LNCAP (cell line): ENCODE measurements at regions not wholly inside any gene's neighbourhood (a gene's known extent, or its start where the extent isn't known, plus 50 kb on each side); places are given as distances from the start of the nearest gene placed in this dataset.

Source experiments
- TF ChIP-seq, protein P1 (sequence below): fragments of 450-650 bp; IDR thresholded peaks from 2 replicates; pipeline ENCODE4 v1.5.1; 2017; ENCODE audit warnings: mild to moderate bottlenecking

DNA sequence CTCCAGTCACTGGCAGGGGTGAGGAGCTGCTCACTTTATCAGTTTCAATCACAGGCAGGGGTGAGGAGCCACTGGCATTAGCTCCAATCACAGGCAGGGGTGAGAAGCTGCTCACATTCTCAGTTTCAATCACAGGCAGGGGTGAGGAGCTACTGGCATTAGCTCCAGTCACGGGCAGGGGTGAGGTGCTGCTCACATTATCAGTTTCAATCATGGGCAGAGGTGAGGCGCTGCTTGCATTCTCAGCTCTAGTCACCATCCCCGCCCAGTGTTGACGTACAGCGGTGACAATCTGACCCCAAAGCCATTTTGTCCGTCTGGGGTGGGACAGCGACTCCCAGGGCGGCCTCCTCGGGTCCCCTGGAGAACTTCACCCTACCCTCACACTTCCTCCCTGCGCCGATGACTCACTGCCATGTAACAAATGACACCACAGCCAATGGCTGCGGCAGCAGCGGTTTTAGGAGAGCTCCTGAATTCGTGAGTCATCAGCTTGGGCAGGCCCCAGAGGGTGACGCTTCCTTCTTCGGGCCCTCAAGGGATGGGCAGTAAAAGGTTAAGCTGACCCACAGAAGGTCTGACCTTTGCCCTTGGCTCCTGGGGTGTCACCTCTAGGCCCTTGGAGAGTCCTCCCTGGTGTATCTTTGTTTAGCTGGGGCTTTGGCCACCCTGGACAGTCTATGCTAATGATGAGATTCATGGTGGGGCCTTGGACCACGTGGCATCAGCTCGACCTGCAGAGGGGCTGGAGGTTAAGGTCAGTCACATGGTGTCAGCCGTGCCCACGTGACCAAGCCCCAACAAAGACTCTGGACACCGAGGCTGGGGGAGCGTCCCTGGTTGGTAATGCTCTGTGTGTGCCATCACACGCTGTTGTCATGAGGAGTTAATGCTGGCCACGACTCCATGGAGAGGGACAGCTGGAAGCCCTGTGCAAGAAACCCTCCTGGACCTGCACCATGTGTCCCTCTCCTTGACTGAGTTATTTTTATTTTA lies 171.7 kb downstream of the C16orf95 start:
- TF ChIP-seq, protein P1, sequence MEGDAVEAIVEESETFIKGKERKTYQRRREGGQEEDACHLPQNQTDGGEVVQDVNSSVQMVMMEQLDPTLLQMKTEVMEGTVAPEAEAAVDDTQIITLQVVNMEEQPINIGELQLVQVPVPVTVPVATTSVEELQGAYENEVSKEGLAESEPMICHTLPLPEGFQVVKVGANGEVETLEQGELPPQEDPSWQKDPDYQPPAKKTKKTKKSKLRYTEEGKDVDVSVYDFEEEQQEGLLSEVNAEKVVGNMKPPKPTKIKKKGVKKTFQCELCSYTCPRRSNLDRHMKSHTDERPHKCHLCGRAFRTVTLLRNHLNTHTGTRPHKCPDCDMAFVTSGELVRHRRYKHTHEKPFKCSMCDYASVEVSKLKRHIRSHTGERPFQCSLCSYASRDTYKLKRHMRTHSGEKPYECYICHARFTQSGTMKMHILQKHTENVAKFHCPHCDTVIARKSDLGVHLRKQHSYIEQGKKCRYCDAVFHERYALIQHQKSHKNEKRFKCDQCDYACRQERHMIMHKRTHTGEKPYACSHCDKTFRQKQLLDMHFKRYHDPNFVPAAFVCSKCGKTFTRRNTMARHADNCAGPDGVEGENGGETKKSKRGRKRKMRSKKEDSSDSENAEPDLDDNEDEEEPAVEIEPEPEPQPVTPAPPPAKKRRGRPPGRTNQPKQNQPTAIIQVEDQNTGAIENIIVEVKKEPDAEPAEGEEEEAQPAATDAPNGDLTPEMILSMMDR = no peak

DNA sequence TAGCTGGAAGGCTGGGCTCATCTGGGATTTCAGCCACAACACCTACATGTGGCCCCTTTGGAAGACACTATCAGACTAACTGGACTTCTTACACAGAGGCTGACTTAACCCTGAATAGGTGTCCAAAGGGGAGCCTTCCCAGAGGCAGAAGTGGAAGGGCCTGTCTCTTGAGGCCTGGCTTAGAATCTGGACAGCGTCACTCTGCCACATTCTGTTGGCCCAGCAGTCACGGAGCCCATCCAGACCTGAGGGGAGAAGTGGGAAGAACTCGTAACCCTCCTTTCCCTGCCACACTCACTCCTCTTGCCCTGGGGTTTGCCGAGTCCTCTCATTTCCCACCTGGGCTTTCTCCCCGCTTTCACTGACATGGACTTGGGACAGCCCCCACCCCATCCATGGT lies 170.5 kb downstream of the C16orf95 start:
- TF ChIP-seq, protein P1 = no peak

DNA sequence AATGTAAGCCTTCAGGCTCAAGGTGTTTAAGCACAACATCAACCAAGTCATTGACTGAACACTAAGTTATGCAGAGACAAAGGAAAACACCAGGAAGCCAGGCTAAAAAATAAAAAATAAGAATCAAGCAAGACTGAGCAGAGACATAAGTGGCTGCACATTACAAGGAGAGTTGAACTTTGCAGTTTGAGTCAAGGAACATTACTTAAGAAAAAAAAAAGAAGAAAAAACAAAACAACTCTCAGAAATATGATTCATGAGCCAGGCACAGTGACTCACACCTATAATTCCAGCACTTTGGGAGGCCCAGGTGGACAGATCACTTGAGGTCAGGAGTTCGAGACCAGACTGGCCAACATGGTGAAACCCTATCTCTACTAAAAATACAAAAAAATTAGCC lies 168.1 kb downstream of the C16orf95 start:
- TF ChIP-seq, protein P1 = no peak

DNA sequence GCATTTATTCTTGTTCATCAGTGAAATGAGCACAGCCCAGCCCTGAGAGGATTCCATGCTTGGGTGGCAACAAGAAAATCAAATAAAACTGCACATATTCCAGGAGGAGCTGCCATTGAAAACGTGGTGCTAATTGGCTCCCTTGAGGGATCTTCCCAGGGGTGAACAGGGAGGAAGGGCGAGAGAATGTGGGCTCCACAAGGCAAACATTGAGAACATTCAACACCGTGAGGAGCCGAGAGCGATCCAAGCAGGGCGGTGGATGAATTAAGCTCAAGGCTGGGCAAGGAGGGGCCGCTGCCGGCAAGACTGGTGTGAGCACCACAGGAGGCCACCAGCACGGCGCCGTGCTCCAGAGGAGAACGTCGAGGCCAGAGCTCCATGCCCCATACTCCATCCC lies 166.9 kb downstream of the C16orf95 start:
- TF ChIP-seq, protein P1 = no peak

DNA sequence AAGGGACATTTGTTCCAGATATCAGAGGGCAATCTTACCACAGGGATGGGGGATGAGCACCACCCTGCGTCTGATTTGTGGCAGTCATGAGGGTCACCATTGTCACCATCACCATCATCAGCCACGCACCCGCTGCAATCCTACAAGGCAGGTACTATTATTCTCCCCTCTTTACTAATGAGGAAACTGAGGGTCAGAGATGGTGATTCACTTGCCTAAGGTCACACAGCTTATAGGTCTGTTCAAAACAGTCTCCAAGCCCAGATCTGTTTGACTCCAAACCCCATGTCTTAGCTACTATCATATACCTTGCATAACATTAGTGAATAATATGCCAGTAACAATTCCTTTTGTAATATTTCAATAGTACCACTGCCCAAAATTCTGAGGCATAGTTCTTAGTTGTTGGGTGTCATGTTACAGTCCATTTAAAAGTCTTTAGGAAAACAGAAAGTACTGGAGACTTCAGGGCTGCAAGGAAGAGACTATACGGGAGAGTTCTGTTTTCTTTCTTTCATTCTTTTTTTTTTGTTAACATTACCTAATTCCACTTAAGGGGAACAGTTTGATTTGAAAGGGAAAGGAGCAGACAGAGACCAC lies 166.4 kb downstream of the C16orf95 start:
- TF ChIP-seq, protein P1 = no peak

DNA sequence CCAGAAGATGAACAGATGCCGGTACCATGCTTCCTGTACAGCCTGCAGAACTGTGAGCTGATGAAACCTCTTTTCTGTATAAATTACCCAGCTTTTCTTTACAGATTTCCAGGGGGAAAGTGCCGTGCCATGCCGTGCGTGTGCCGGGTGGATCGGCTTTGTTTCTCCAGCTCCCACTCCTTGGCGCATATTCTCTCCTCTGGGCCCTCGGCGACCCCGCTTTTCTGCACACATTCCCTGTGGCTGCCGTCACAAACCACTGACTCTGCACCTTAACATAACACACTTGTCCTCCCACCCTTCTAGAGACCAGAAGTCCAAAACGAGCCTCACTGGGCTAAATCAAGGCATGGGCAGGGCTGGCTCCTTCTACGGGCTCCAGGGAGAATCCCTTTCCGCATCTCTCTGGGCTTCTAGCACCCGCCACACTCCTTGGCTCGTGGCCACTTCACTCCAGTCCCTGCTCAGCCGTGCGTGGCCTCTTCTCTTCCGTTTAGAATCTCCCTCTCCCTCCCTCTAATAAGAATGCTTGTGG lies 164.9 kb downstream of the C16orf95 start:
- TF ChIP-seq, protein P1 = no peak

DNA sequence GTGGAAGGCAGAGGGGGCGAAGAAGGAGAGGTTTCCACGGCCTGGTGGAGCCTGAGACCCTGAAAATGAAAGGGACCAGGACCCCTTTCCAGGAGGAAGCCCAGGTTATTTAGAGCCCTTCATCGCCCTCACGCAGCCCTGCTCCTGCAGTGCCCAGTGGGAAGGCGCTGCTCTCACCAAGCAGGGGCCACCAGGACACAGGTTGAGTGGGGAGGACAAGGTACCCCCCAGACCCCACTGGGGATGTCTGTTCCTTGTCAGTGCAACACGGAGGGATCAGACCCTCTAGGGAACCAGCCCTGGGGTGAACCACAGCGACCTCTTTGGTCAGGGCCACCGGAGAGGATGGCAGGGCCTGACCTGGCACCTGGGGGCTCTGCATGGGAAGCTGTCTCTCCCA lies 163.9 kb downstream of the C16orf95 start:
- TF ChIP-seq, protein P1 = no peak
